ENCODE measurements at regions not wholly inside any gene's neighbourhood (a gene's known extent, or its start where the extent isn't known, plus 50 kb on each side); places are given as distances from the start of the nearest gene placed in this dataset.
"Not testable (repeated sequence)": the region's sequence is repeated elsewhere in the genome, so short reads cannot be mapped to it uniquely, and the experiment has no call there.

DNA sequence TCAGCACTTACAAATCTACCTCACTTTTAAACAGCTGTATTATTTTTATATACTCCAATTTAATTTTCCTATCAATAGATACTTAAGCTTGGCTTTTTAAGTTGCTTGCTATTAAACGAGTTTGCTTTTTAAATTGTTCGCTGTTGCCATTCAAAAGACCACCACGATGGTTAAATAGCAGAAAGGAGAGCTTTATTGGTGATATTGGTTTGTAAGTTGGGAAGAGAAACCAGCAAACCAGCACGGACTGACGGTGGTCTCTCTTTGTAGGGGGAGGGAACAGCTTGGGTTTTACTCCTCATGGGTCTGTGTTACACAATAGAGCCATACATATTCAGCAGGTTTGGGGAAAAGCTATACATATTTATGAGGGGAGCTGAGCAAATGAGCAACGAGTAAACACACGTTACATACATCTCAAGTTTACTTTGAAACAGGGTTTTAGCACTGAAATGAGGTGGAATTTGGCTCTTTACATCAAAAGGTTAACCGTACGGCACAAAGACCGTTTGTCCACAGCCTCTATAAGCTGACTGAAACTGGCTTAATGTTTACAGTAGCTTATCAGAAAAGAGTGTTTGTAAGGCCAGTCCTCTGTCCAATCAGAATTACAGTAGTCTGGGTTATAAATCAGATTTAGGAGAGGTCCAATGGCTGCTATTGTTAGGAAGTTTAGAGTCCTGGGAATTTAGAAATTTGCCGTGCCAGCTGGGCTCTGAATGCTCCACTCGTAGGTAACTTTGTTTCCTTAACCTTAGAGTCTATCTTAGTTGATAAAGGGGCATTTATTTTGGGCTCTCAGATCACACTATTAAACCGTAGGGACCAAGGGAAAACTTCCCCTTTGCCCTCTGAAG lies 69.7 kb upstream of the DHRS4 start:
- Histone ChIP-seq H3K4me3 (ENCODE audit: low read depth, low read length) (no peak overlapping the region), H3K4me1 (no peaks in the 10 kb centered on the region), H2AFZ (no peak overlapping the region), H3K79me2 (no peaks in the 10 kb centered on the region), H3K36me3 (ENCODE audit: control insufficient read depth, insufficient read depth, low read length) (no peaks in the 10 kb centered on the region), H3K9ac (no peak overlapping the region), H3K27me3 (ENCODE audit: control insufficient read depth, insufficient read depth, low read length) (no peaks in the 10 kb centered on the region), H3K9me3 (ENCODE audit: control insufficient read depth, low read length) (no peaks in the 10 kb centered on the region), H3K27ac (no peak overlapping the region), H3K4me2 (ENCODE audit: low read length) (no peak overlapping the region)
- no peak for TF ChIP-seq CTCF (IDR thresholded peaks at IDR 0.05)

- Histone ChIP-seq H3K27me3 (ENCODE audit: control insufficient read depth, insufficient read depth, low read length) (no peaks in the 10 kb centered on the region), H3K79me2 (no peaks in the 10 kb centered on the region), H3K27ac (no peak overlapping the region), H3K4me1 (no peaks in the 10 kb centered on the region), H3K36me3 (ENCODE audit: control insufficient read depth, insufficient read depth, low read length) (no peaks in the 10 kb centered on the region), H2AFZ (no peak overlapping the region), H3K4me2 (ENCODE audit: low read length) (no peak overlapping the region), H3K9me3 (ENCODE audit: control insufficient read depth, low read length) (no peaks in the 10 kb centered on the region), H3K9ac (no peak overlapping the region), H3K4me3 (ENCODE audit: low read depth, low read length) (no peak overlapping the region)
- no peak for TF ChIP-seq CTCF (IDR thresholded peaks at IDR 0.05)
These were observed 69.0 kb upstream of the DHRS4 start for GRCh38 chr14:23884541-23884904.

DNA sequence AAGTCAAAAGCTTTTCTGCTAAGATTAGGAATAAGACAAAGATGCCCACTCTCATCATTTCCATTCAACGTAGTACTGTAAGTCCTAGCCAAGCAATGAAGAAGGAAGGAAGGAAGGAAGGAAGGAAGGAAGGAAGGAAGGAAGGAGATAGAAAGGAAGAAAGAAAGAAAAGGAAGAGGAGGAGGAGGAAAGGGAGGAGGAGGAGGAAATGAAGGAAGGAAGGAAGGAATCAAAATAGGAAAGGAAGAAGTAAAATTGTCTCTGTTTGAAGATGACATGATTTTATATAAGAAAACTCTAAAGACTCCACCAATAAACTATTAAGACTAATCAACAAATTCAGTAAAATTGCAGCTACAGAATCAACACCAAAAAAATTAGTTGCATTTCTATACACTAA lies 66.0 kb upstream of the DHRS4 start:
- H3K4me1 ChIP-seq: no peaks in the 10 kb centered on the region
- H3K4me3 ChIP-seq (ENCODE audit: low read depth, low read length): no peak overlapping the region
- H3K79me2 ChIP-seq: no peaks in the 10 kb centered on the region
- no peak overlapping the region for H3K4me2 ChIP-seq (ENCODE audit: low read length)
- H3K27me3 ChIP-seq (ENCODE audit: control insufficient read depth, insufficient read depth, low read length): no peaks in the 10 kb centered on the region
- H3K9me3 ChIP-seq (ENCODE audit: control insufficient read depth, low read length): no peaks in the 10 kb centered on the region
- no peaks in the 10 kb centered on the region for H3K36me3 ChIP-seq (ENCODE audit: control insufficient read depth, insufficient read depth, low read length)
- no peak overlapping the region for H3K27ac ChIP-seq
- H3K9ac ChIP-seq: no peak overlapping the region
- TF ChIP-seq CTCF (IDR thresholded peaks at IDR 0.05): no peak
- H2AFZ ChIP-seq: no peak overlapping the region

DNA sequence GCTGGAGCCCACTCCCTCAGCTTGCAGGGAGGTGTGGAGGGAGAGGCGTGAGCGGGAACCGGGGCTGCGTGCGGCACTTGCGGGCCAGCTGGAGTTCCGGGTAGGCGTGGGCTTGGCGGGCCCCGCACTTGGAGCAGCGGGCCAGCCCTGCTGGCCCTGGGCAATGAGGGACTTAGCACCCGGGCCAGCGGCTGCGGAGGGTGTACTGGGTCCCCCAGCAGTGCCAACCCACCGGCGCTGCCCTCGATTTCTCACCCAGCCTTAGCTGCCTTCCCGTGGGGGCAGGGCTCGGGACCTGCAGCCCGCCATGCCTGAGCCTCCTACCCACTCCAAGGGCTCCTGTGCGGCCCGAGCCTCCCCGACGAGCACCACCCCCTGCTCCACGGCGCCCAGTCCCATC lies 61.9 kb upstream of the DHRS4 start:
- H3K36me3 ChIP-seq (ENCODE audit: control insufficient read depth, insufficient read depth, low read length); H3K4me3 ChIP-seq (ENCODE audit: low read depth, low read length); H3K9me3 ChIP-seq (ENCODE audit: control insufficient read depth, low read length); H3K4me2 ChIP-seq (ENCODE audit: low read length); H3K27ac ChIP-seq; H3K9ac ChIP-seq; H3K79me2 ChIP-seq; H3K27me3 ChIP-seq (ENCODE audit: control insufficient read depth, insufficient read depth, low read length); H2AFZ ChIP-seq; H3K4me1 ChIP-seq: not testable (repeated sequence)

DNA sequence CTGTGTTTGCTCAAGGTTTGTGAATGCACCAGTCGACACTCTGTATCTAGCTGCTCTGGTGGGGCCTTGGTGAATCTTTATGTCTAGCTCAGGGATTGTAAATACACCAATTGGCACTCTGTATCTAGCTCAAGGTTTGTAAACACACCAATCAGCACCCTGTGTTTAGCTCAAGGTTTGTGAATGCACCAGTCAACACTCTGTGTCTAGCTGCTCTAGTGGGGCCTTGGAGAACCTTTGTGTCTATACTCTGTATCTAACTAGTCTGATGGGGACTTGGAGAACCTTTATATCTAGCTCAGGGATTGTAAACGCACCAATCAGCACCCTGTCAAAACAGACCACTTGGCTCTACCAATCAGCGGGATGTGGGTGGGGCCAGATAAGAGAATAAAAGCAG lies 61.3 kb upstream of the DHRS4 start:
- H3K9ac ChIP-seq; H2AFZ ChIP-seq; H3K36me3 ChIP-seq (ENCODE audit: control insufficient read depth, insufficient read depth, low read length); H3K9me3 ChIP-seq (ENCODE audit: control insufficient read depth, low read length); H3K79me2 ChIP-seq; H3K27me3 ChIP-seq (ENCODE audit: control insufficient read depth, insufficient read depth, low read length); H3K4me3 ChIP-seq (ENCODE audit: low read depth, low read length); H3K4me2 ChIP-seq (ENCODE audit: low read length); H3K4me1 ChIP-seq; H3K27ac ChIP-seq: not testable (repeated sequence)
